Stomach (tissue), 8 donors: ENCODE measurements at regions not wholly inside any gene's neighbourhood (a gene's known extent, or its start where the extent isn't known, plus 50 kb on each side); places are given as distances from the start of the nearest gene placed in this dataset.

Experiments used
- DNase-seq, 2 donors: peaks; one replicate each; pipeline versions ENCODE4 v3.0.0 to v3.0.0-alpha.2; 2013 to 2019
- H3K27ac ChIP-seq, 5 donors: fragments of 200-600 bp in 4 of 5; sonication (generic) in 4 of 5; one replicate each; pipeline ENCODE4 v1.5.1; 2013 to 2019; ENCODE audit warnings: mild to moderate bottlenecking in 1 of 5, moderate library complexity in 1 of 5
- H3K27me3 ChIP-seq, 3 donors: fragments of 200-600 bp; sonication (generic); one replicate each; pipeline ENCODE4 v1.5.1; 2017 to 2019; ENCODE audit warnings: mixed run types in 1 of 3
- H3K36me3 ChIP-seq, 4 donors: fragments of 200-600 bp; sonication (generic); 1 replicate in 3 of 4; 2 replicates in 1 of 4; pipeline ENCODE4 v1.5.1; 2016 to 2019
- H3K4me1 ChIP-seq, 4 donors: fragments of 200-600 bp; sonication (generic); one replicate each; pipeline ENCODE4 v1.5.1; 2016 to 2019
- H3K4me3 ChIP-seq, 4 donors: fragments of 200-600 bp; sonication (generic) in 3 of 4; one replicate each; pipeline ENCODE4 v1.5.1; 2016 to 2019; ENCODE audit warnings: mild to moderate bottlenecking in 1 of 4
- H3K9me3 ChIP-seq, 4 donors: fragments of 200-600 bp; sonication (generic); one replicate each; pipeline ENCODE4 v1.5.1; 2016 to 2019
- CTCF ChIP-seq, 7 experiments: fragments of 450-650 bp in 4 of 7; fragments of 200-600 bp in 3 of 7; sonication (generic) in 3 of 7; IDR thresholded peaks; one replicate each; pipeline ENCODE4 v1.5.1; 2016 to 2019; ENCODE audit warnings: antibody characterized with exemption in 7 of 7, control low read depth in 2 of 7, mild to moderate bottlenecking in 1 of 7
- EP300 ChIP-seq: sonication (generic); formaldehyde crosslinking; IDR thresholded peaks from one replicate; pipeline ENCODE4 v1.6.1; 2017; ENCODE audit warnings: antibody characterized with exemption
- POLR2A ChIP-seq, 4 donors: fragments of 450-650 bp; IDR thresholded peaks; one replicate each; pipeline ENCODE4 v1.6.1; 2016; ENCODE audit warnings: antibody characterized with exemption in 4 of 4, control low read depth in 2 of 4, mild to moderate bottlenecking in 1 of 4, moderate library complexity in 1 of 4
- POLR2AphosphoS5 ChIP-seq, 3 donors: sonication (generic); formaldehyde crosslinking; IDR thresholded peaks; one replicate each; pipeline ENCODE4 v1.6.1; 2016; ENCODE audit warnings: antibody characterized with exemption in 3 of 3
- WGBS, 5 donors: extraction: QIAGEN DNeasy Blood & Tissue Kit in 3 of 5; methylation state at CpG; one replicate each; pipeline versions ENCODE4 v1.1.5 to v1.1.7; 2013 to 2018; 5-methylcytosine and 5-hydroxymethylcytosine counted together
- intact Hi-C: fragments of 100-400 bp; cut with DNase I; formaldehyde crosslinking; loops from one replicate; pipeline ENCODE4 v1.15.1; 2023; ENCODE audit warnings: low total_unique reads
- donor health status: healthy with polysubstance abuse.
- donor health status: Bipolar disorder and iron deficiency.
- donor health status: healthy.

GRCh38 chr17:34182036-34182803, 72.9 kb upstream of the CCL2 start:
- intact Hi-C loops, result no loop called here
- H3K27ac ChIP-seq, result no peak overlapping the region
- H3K9me3 ChIP-seq, result no peaks in the 10 kb centered on the region
- TF ChIP-seq CTCF (IDR thresholded peaks at IDR 0.05) (no peak), POLR2A (IDR thresholded peaks at IDR 0.05) (no peak), POLR2AphosphoS5 (IDR thresholded peaks at IDR 0.05) (no peak), EP300 (no peak)
- WGBS, 5 donors, result 50 to 54% (median 52%) methylated on average over 6 of the region's 6 CpGs
- peaks cover 0 to 13% (median 0%) of the 10 kb centered on the region in 3 donors for H3K27me3 ChIP-seq
- DNase-seq, result no peak
- H3K4me1 ChIP-seq, result peaks cover 0 to 4% (median 0%) of the 10 kb centered on the region in 4 donors
- H3K4me3 ChIP-seq, result no peak overlapping the region
- no peaks in the 10 kb centered on the region for H3K36me3 ChIP-seq

DNA sequence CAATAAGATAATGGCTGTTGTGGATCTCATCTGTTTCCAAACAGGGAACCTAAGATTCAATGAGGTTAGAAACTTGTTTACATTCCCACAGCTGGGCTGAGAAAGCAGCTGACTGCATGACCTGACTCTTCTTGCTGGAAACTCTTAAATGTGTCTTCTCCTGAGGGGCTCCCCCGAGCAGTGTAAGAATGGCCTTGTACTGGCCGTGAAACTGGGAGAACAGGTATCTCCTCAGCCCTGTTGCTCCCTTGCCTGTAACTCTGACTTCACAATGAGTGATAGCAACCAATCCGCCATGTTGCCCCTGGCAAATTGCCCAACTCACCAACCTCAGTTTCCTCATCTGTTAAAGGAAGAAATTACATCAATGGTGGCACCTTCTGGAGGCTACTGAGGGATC, 59.1 kb upstream of the CCL2 start:
- peaks cover 0 to 11% (median 5%) of the 10 kb centered on the region in 4 donors for H3K9me3 ChIP-seq
- H3K4me1 ChIP-seq, result peaks cover 0 to 13% (median 8%) of the 10 kb centered on the region in 4 donors
- TF ChIP-seq POLR2A (IDR thresholded peaks at IDR 0.05), result no peak
- no peak for TF ChIP-seq POLR2AphosphoS5 (IDR thresholded peaks at IDR 0.05)
- TF ChIP-seq CTCF (IDR thresholded peaks at IDR 0.05), result no peak
- no peak for TF ChIP-seq EP300
- no peak for DNase-seq
- H3K27ac ChIP-seq, result no peak overlapping the region
- WGBS, 5 donors, result 56 to 68% (median 67%) methylated on average over 3 of the region's 3 CpGs
- intact Hi-C loops, result no loop called here
- H3K36me3 ChIP-seq, result no peaks in the 10 kb centered on the region
- no peak overlapping the region for H3K4me3 ChIP-seq
- peaks cover 0 to 40% (median 0%) of the 10 kb centered on the region in 3 donors for H3K27me3 ChIP-seq

- TF ChIP-seq POLR2A (IDR thresholded peaks at IDR 0.05) (no peak), CTCF (IDR thresholded peaks at IDR 0.05) (no peak), EP300 (no peak), POLR2AphosphoS5 (IDR thresholded peaks at IDR 0.05) (no peak)
- peaks cover 0 to 32% (median 0%) of the 10 kb centered on the region in 3 donors for H3K27me3 ChIP-seq
- no peak for DNase-seq
- H3K36me3 ChIP-seq, result no peaks in the 10 kb centered on the region
- H3K4me3 ChIP-seq, result no peak overlapping the region
- peaks cover 0 to 11% (median 8%) of the 10 kb centered on the region in 4 donors for H3K9me3 ChIP-seq
- 31 to 55% (median 41%) methylated on average over 1 of the region's 1 CpG for WGBS, 5 donors
- no peak overlapping the region for H3K27ac ChIP-seq
- intact Hi-C loops, result no loop called here
- peaks cover 0 to 13% (median 8%) of the 10 kb centered on the region in 4 donors for H3K4me1 ChIP-seq
Measured at GRCh38 chr17:34198519-34198918, 56.6 kb upstream of the CCL2 start.

DNA sequence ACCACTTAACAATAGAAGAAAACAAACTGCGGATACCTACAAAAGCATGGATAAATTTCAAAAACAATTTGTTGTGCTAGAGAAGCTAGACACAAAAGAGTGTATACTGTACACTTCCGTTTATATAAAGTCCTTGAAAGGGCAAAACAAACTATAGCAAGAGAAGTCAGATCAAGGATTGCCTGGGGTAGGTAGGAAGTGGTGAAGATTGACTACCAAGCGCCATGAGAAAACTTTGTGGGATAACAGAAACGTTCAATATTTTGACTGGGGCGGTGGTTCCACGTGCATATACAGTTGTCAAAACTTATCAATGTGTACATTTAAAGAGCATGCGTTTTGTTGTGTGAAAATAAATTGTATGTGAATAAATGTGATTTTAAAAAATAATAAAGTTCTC, 55.6 kb upstream of the CCL2 start:
- Histone ChIP-seq H3K4me3 (no peak overlapping the region), H3K9me3 (peaks cover 0 to 11% (median 8%) of the 10 kb centered on the region in 4 donors), H3K4me1 (peaks cover 0 to 13% (median 8%) of the 10 kb centered on the region in 4 donors), H3K36me3 (no peaks in the 10 kb centered on the region), H3K27me3 (peaks cover 0 to 32% (median 0%) of the 10 kb centered on the region in 3 donors), H3K27ac (no peak overlapping the region)
- TF ChIP-seq POLR2AphosphoS5 (IDR thresholded peaks at IDR 0.05), result no peak
- TF ChIP-seq EP300, result no peak
- TF ChIP-seq POLR2A (IDR thresholded peaks at IDR 0.05), result no peak
- TF ChIP-seq CTCF (IDR thresholded peaks at IDR 0.05), result no peak
- intact Hi-C loops, result no loop called here
- WGBS, 5 donors, result 30 to 35% (median 30%) methylated on average over 7 of the region's 7 CpGs
- DNase-seq, result no peak
